ENCODE measurements at regions not wholly inside any gene's neighbourhood (a gene's known extent, or its start where the extent isn't known, plus 50 kb on each side); places are given as distances from the start of the nearest gene placed in this dataset.

- no TSS peak for BruUV-seq (replicated peaks)
- H3K27ac ChIP-seq (ENCODE audit: low read length) = no peak overlapping the region
- DNase-seq (ENCODE audit: low read depth, low spot score) (no peak), ATAC-seq (no peak)
- peaks cover 11% of the 10 kb centered on the region for H3K27me3 ChIP-seq (ENCODE audit: control insufficient read depth, insufficient read depth, low read length)
- in situ Hi-C loops (cut with HindIII; ENCODE audit: low pct_unique_long_range_greater_than_20kb, low sequenced_read_pairs) (no loop called here), intact Hi-C loops (cut with micrococcal nuclease; ENCODE audit: unreplicated experiment) (no loop called here)
- TF ChIP-seq POLR2AphosphoS5 (IDR thresholded peaks at IDR 0.05; ENCODE audit: low read depth, low read length) (no peak), REST (IDR thresholded peaks at IDR 0.05; ENCODE audit: insufficient read depth in 1 of 2, low read depth in 2 of 2, low read length in 1 of 2) (no peak), SIN3A (IDR thresholded peaks at IDR 0.05; ENCODE audit: borderline replicate concordance, insufficient read depth, low read depth, low read length) (no peak), CTCF (IDR thresholded peaks at IDR 0.05) (no peak)
- ChIA-PET CTCF (no interaction called here), POLR2A (no interaction called here)
- H3K4me3 ChIP-seq (ENCODE audit: low read depth in 2 of 2, low read length in 2 of 2) = no peak overlapping the region
- H3K36me3 ChIP-seq (ENCODE audit: control insufficient read depth, insufficient read depth, low read length) = no peaks in the 10 kb centered on the region
- no peaks in the 10 kb centered on the region; the same call in 1 of the 2 replicates for H3K9me3 ChIP-seq (ENCODE audit: control insufficient read depth, insufficient read depth, low read depth, low read length)
- no peaks in the 10 kb centered on the region for H3K4me1 ChIP-seq (ENCODE audit: control insufficient read depth, insufficient read depth, low read length)
Observed at GRCh38 chr5:174409971-174410370, 314.4 kb upstream of the MSX2 start.

GRCh38 chr5:174410716-174411478 is 313.5 kb upstream of the MSX2 start:
- DNase-seq (ENCODE audit: low read depth, low spot score) = no peak
- Histone ChIP-seq H3K36me3 (ENCODE audit: control insufficient read depth, insufficient read depth, low read length) (no peaks in the 10 kb centered on the region), H3K27ac (ENCODE audit: low read length) (no peak overlapping the region), H3K27me3 (ENCODE audit: control insufficient read depth, insufficient read depth, low read length) (peaks cover 11% of the 10 kb centered on the region), H3K4me3 (ENCODE audit: low read depth in 2 of 2, low read length in 2 of 2) (no peak overlapping the region), H3K4me1 (ENCODE audit: control insufficient read depth, insufficient read depth, low read length) (no peaks in the 10 kb centered on the region), H3K9me3 (ENCODE audit: control insufficient read depth, insufficient read depth, low read depth, low read length) (no peaks in the 10 kb centered on the region; the same call in 1 of the 2 replicates)
- BruUV-seq (replicated peaks) = no TSS peak
- no peak for TF ChIP-seq POLR2AphosphoS5 (IDR thresholded peaks at IDR 0.05; ENCODE audit: low read depth, low read length)
- no peak for TF ChIP-seq REST (IDR thresholded peaks at IDR 0.05; ENCODE audit: insufficient read depth in 1 of 2, low read depth in 2 of 2, low read length in 1 of 2)
- ChIA-PET CTCF (no interaction called here), POLR2A (no interaction called here)
- in situ Hi-C loops (cut with HindIII; ENCODE audit: low pct_unique_long_range_greater_than_20kb, low sequenced_read_pairs) = no loop called here
- no peak for ATAC-seq
- intact Hi-C loops (cut with micrococcal nuclease; ENCODE audit: unreplicated experiment) = no loop called here

Measured in Panc1 (cell line).